Testis (tissue), 2 donors: ENCODE measurements at regions not wholly inside any gene's neighbourhood (a gene's known extent, or its start where the extent isn't known, plus 50 kb on each side); places are given as distances from the start of the nearest gene placed in this dataset.

Experiments used
- CTCF ChIP-seq, 3 experiments: fragments of 450-650 bp in 2 of 3; fragments of 200-600 bp in 1 of 3; sonication (generic) in 1 of 3; IDR thresholded peaks; one replicate each; pipeline ENCODE4 v1.5.1; 2016 to 2019; ENCODE audit warnings: antibody characterized with exemption in 3 of 3, mild to moderate bottlenecking in 2 of 3, moderate library complexity in 1 of 3
- POLR2A ChIP-seq: fragments of 450-650 bp; IDR thresholded peaks from one replicate; pipeline ENCODE4 v1.6.1; 2017; ENCODE audit warnings: antibody characterized with exemption, mild to moderate bottlenecking, moderate library complexity

- TF ChIP-seq CTCF (IDR thresholded peaks at IDR 0.05) (no peak), POLR2A (no peak)
Observed at GRCh38 chr18:79579807-79580497, 99.7 kb upstream of the CTDP1 start.
